ENCODE measurements at regions not wholly inside any gene's neighbourhood (a gene's known extent, or its start where the extent isn't known, plus 50 kb on each side); places are given as distances from the start of the nearest gene placed in this dataset.

DNA sequence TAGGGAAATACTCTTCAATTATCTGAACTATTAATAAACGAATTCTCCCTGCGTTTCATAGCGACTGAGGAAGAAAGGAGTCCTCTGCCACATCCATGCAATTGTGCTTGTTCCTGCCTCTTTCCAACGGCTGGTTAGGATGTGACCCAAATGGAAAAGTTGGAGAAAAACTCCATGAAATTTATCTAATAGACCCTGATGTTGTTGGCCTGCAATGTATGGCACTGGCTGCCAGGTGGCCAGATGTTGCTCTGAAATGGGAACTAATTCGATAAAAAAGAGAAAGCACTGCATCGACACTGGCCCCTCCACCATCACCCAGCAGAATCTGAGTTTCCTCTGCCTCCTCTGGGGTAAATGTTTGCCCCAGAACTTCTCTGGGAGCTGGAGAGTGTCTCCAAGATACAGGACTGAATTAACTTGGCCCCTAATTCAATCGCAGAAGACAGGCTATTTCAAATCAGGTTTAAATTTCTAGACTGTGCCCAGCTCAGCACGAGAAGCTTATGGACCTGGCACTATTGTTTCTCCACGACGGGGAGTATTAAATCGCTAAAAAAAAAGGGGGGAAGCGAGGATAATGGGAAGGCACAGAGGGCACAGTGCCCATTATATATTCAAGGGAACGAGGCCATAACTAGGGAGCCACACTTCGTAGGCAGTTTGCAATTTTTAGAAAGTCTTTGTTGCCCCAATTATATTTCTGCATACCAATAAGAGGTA is 103.9 kb downstream of the ZIC5 start:
- DNase-seq: no peak
- H3K4me3 Mint-ChIP-seq: no peak overlapping the region
- peaks cover 10% of the 10 kb centered on the region for H3K27me3 Mint-ChIP-seq (ENCODE audit: low read depth, poor library complexity)

DNA sequence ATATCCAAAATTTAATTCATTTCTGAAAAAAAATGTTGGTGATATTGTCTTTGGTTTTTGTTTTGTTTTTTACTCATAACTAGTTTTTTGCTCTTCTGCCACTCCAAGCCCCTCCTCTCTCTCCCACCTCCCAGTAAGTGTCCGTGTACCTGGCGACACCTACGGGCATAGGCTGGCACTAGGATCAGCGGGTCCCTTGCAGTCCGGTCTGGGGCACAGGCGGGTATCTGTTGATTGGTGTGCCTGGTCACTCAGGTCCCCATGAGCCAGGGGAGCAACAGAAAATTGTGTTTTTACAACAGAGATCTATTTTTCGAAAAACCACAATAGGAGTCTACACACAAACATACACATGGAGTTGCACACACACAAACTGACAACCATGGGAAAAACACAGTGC is 104.8 kb downstream of the ZIC5 start:
- H3K9me3 Mint-ChIP-seq: no peaks in the 10 kb centered on the region
- peaks cover 44% of the 10 kb centered on the region for H3K4me1 Mint-ChIP-seq
- TF ChIP-seq, protein P1, sequence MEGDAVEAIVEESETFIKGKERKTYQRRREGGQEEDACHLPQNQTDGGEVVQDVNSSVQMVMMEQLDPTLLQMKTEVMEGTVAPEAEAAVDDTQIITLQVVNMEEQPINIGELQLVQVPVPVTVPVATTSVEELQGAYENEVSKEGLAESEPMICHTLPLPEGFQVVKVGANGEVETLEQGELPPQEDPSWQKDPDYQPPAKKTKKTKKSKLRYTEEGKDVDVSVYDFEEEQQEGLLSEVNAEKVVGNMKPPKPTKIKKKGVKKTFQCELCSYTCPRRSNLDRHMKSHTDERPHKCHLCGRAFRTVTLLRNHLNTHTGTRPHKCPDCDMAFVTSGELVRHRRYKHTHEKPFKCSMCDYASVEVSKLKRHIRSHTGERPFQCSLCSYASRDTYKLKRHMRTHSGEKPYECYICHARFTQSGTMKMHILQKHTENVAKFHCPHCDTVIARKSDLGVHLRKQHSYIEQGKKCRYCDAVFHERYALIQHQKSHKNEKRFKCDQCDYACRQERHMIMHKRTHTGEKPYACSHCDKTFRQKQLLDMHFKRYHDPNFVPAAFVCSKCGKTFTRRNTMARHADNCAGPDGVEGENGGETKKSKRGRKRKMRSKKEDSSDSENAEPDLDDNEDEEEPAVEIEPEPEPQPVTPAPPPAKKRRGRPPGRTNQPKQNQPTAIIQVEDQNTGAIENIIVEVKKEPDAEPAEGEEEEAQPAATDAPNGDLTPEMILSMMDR (IDR thresholded peaks at IDR 0.05): no peak

More for the DNA sequence above, 103.9 kb downstream of the ZIC5 start:
- Mint-ChIP-seq H3K9me3 (no peaks in the 10 kb centered on the region), H3K4me1 (peaks cover 36% of the 10 kb centered on the region), H3K27ac (no peak overlapping the region), H3K36me3 (ENCODE audit: low read depth) (no peaks in the 10 kb centered on the region)
- TF ChIP-seq, protein P1 (IDR thresholded peaks at IDR 0.05): no peak

DNA sequence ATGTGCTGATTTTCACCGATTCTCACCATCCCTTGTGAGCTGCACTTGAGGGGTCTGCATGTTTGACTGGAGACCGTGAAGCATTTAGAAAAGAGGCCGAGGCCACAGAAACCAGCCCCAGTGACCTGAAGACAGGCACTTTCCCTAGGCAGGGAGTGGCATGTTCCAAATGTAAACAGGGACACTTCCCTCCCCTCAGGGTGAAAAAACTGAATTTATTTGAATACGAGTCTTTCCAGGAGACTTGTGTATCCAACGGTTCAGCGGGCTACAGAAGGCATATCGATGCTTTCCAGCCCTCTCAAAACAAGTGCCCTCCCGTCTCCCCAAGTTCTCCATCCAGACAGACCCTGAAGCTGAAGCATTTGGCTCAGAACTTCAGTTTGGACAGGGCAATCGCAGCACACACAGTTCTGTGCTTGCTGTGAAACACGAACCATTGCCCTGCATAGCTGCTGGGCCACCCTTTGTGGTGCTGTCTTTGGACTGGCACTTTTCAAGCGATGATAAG is 106.1 kb downstream of the ZIC5 start:
- Mint-ChIP-seq H3K36me3 (ENCODE audit: low read depth) (no peaks in the 10 kb centered on the region), H3K4me3 (no peak overlapping the region), H3K27me3 (ENCODE audit: low read depth, poor library complexity) (peaks cover 2% of the 10 kb centered on the region), H3K9me3 (no peaks in the 10 kb centered on the region), H3K4me1 (peaks cover 47% of the 10 kb centered on the region), H3K27ac (peak overlapping the region; percentile 65)
- TF ChIP-seq, protein P1 (IDR thresholded peaks at IDR 0.05): no peak
- no peak for DNase-seq

More for the DNA sequence above, 104.8 kb downstream of the ZIC5 start:
- DNase-seq: no peak
- H3K27ac Mint-ChIP-seq: no peak overlapping the region
- H3K27me3 Mint-ChIP-seq (ENCODE audit: low read depth, poor library complexity): peaks cover 2% of the 10 kb centered on the region
- no peak overlapping the region for H3K4me3 Mint-ChIP-seq
- H3K36me3 Mint-ChIP-seq (ENCODE audit: low read depth): no peaks in the 10 kb centered on the region

DNA sequence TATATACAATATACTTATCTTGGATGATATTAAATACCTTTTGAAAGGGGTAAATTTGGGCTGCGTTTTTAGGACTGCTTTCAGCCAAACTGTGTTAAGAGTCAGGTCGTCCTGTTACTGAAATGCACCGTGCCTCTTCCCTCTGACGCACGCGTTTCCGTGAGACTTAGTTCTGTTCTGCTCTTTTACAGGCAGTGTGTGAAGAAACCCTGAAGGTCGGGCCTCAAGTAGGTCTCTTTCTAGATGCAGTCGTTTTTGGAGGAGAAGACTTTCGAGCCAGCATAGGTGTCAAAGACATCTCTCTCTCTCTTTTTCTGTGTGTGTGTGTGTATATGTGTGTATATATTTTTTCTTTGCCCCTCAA is 107.0 kb downstream of the ZIC5 start:
- Mint-ChIP-seq H3K27me3 (ENCODE audit: low read depth, poor library complexity) (peaks cover 2% of the 10 kb centered on the region), H3K36me3 (ENCODE audit: low read depth) (no peaks in the 10 kb centered on the region), H3K27ac (no peak overlapping the region), H3K4me1 (peaks cover 52% of the 10 kb centered on the region), H3K9me3 (no peaks in the 10 kb centered on the region), H3K4me3 (no peak overlapping the region)
- DNase-seq: no peak
- TF ChIP-seq, protein P1 (IDR thresholded peaks at IDR 0.05): no peak

DNA sequence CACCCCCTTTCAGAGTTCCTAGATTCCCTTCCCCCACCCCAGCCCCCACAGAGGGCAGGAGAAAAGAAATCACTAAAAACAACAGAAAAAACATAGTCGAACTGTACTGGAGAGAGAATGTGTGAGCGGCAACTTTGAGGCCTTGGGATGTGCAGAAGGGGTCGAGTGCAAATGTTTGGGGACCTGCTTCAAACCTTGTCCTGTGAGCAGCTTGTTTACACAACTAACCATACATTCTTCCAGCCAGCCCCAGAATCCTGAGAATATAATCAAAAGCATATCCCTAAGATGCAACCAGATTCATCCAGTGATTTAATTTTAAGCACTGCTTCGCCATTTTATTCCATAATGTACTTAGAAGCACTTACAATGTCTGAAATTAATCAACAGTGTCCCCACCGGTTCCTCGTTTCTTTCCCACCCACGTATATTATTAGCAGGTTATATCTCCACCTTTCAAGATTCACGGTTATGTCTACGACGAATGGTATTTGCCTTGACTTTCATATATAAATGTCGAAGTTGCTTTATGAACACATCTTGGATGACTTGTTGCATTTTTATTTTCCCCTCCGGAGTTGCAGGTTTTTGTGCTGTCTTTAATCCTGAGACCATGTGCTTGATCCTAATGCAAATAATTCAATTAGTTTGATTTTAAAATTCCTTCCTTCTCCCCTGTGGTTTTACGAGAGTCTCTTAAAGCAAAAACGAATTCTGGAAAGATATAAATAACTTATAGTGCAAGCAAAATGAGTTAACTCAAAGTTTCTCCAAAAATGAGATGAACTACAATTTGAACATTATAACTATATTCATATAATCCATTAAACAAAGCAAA is 107.6 kb downstream of the ZIC5 start:
- TF ChIP-seq, protein P1 (IDR thresholded peaks at IDR 0.05): no peak
- Mint-ChIP-seq H3K36me3 (ENCODE audit: low read depth) (no peaks in the 10 kb centered on the region), H3K27me3 (ENCODE audit: low read depth, poor library complexity) (peaks cover 2% of the 10 kb centered on the region), H3K4me3 (no peak overlapping the region), H3K27ac (no peak overlapping the region), H3K9me3 (no peaks in the 10 kb centered on the region), H3K4me1 (peaks cover 58% of the 10 kb centered on the region)
- no peak for DNase-seq
